ENCODE measurements at regions not wholly inside any gene's neighbourhood (a gene's known extent, or its start where the extent isn't known, plus 50 kb on each side); places are given as distances from the start of the nearest gene placed in this dataset.
"Not testable (repeated sequence)": the region's sequence is repeated elsewhere in the genome, so short reads cannot be mapped to it uniquely, and the experiment has no call there.

DNA sequence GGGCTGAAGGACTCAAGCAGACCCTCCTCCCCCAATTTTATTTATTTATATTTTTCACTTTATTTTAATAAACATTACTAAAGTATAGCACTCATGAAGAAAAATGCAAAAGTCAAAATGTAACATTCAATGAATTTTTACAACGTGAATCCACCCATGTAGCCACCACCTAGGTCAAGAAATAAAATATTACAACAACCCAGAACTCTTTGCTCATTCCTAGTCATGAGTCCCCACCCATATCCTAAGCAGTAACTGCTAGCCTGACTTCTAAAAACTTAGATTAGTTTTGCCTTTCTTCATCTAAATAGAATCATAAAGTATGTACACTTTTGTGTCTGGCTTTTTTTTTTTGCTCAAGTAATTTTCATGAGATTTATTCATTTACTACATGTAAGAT, 86.9 kb upstream of the CRY1 start:
- H3K9me3 Mint-ChIP-seq, result peaks cover 2% of the 10 kb centered on the region
- H3K27me3 Mint-ChIP-seq (ENCODE audit: low read depth), result peaks cover 13% of the 10 kb centered on the region
- intact Hi-C loops (cut with micrococcal nuclease), result no loop called here
- CTCF ChIA-PET, result no interaction called here
- no peaks in the 10 kb centered on the region for H3K36me3 Mint-ChIP-seq (ENCODE audit: low read depth)
- H3K4me1 Mint-ChIP-seq (ENCODE audit: low read depth), result peaks cover 10% of the 10 kb centered on the region
- no peak for DNase-seq
- no peak overlapping the region for H3K4me3 Mint-ChIP-seq
- H3K27ac Mint-ChIP-seq, result no peak overlapping the region

DNA sequence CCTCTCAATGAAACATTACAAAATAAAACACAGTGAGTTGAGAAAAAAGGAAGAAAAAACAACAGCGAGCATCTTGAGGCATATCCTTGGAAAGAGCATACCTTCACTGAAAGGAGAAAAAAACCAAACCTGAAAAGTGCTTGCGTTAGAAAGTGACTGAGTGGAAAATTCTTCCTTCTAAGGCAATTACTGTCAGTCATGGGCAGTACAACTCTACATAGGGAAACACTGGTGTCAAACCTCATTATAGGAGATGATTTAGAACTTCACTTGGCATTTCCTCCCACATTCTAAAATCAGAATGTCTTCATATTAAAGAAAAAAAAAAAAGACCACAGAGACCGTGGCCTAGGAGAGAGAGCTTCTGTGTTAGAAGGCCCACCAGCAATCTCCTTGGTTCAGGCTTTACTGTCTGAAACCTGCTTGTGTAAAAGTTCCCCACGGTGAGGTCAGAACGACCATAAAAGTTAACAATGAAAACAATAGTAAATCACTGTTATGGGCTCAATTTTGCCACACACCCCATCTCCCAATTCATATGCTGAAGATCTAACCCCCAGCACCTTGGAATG, 91.1 kb upstream of the CRY1 start:
- Mint-ChIP-seq H3K36me3 (ENCODE audit: low read depth) (no peaks in the 10 kb centered on the region), H3K4me3 (no peak overlapping the region), H3K9me3 (peaks cover 9% of the 10 kb centered on the region), H3K27me3 (ENCODE audit: low read depth) (peaks cover 14% of the 10 kb centered on the region), H3K4me1 (ENCODE audit: low read depth) (peaks cover under 1% of the 10 kb centered on the region), H3K27ac (no peak overlapping the region)
- CTCF ChIA-PET, result no interaction called here
- no peak for DNase-seq
- intact Hi-C loops (cut with micrococcal nuclease), result no loop called here

DNA sequence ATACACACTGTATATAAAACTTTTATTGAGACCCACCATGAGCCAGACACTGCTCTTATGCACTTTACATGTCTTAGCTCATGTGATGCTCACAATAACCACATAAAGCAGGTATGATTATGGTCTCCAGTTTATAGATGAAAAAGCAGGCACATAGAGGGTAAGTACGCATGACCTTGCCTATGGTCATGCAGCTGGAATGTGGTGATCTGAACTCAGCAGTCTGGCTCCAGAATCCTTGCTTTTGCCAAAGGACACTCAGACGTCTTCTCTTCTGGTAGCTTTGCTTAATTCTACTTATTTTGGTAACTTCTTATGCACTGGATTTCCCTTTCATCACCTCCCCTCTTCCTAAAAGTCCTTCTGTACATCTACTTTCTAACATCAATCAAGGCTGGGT, 103.3 kb upstream of the CRY1 start:
- no peaks in the 10 kb centered on the region for H3K36me3 Mint-ChIP-seq (ENCODE audit: low read depth)
- intact Hi-C loops (cut with micrococcal nuclease), result no loop called here
- no peak overlapping the region for H3K4me3 Mint-ChIP-seq
- no peak for DNase-seq
- H3K4me1 Mint-ChIP-seq (ENCODE audit: low read depth), result no peaks in the 10 kb centered on the region
- H3K9me3 Mint-ChIP-seq, result peaks cover 4% of the 10 kb centered on the region
- H3K27ac Mint-ChIP-seq, result no peak overlapping the region
- CTCF ChIA-PET, result interaction anchor here (1.1 kb wide), 1 partner anchor 66 kb away, joined by 3 read pairs; no protein-coding TSS in a partner anchor
- H3K27me3 Mint-ChIP-seq (ENCODE audit: low read depth), result peaks cover 5% of the 10 kb centered on the region

DNA sequence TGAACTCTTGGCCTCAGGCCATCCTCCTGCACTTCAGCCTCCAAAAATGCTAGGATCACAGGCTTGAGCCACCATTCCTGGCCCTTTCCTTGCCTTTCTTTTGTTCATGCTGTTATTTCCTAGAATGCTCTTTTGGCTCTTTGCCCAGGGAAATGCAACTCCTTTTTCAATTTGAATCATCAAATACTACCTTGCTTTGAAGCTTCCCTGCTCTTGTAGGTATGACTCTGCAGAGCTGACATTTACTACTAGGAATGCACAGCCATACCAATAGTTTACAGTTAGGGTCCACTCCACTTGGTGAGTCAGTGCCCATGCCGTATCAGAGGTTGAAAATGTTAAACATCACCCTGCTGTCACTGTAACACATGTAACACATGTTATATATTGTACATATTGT, 107.0 kb upstream of the CRY1 start:
- peaks cover 5% of the 10 kb centered on the region for H3K27me3 Mint-ChIP-seq (ENCODE audit: low read depth)
- no peak overlapping the region for H3K4me3 Mint-ChIP-seq
- H3K36me3 Mint-ChIP-seq (ENCODE audit: low read depth), result no peaks in the 10 kb centered on the region
- no peaks in the 10 kb centered on the region for H3K9me3 Mint-ChIP-seq
- CTCF ChIA-PET, result interaction anchor here (0.9 to 1.2 kb wide), 2 partner anchors 23 to 69 kb away, joined by 3 to 4 read pairs; no protein-coding TSS in a partner anchor
- peak; percentile 7 for DNase-seq
- no peaks in the 10 kb centered on the region for H3K4me1 Mint-ChIP-seq (ENCODE audit: low read depth)
- intact Hi-C loops (cut with micrococcal nuclease), result no loop called here
- no peak overlapping the region for H3K27ac Mint-ChIP-seq

DNA sequence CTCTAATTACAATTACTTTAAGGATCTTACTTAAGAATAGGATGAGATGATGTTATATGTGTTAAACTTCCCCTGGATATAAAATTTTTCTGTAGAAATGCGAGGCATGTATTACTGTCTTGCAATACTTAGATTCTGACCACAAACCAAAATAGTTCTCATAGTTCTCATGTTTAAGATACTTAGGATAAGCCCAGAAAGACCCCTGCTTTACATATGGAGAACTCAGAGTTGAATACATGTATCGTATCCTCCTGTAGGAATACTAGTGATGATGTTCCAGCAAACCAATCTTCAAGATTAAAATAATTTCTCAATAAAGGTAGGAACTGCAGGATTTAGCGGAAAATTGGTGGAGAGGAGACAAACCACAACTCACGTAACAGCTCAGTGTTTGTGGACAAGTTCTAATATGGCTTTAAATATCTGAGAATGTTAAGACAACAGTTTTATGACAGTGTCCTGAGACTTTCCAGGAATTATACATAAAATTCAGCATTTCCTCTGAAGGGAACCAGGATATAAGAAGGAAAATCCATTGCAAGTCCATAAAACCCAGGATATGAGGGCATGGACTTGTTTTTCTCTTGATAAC, 114.7 kb upstream of the CRY1 start:
- Mint-ChIP-seq H3K9me3 (no peaks in the 10 kb centered on the region), H3K27ac (no peak overlapping the region), H3K4me1 (ENCODE audit: low read depth) (no peaks in the 10 kb centered on the region), H3K36me3 (ENCODE audit: low read depth) (no peaks in the 10 kb centered on the region), H3K4me3 (no peak overlapping the region), H3K27me3 (ENCODE audit: low read depth) (peaks cover 3% of the 10 kb centered on the region)
- CTCF ChIA-PET, result no interaction called here
- intact Hi-C loops (cut with micrococcal nuclease), result no loop called here
- DNase-seq, result no peak

DNA sequence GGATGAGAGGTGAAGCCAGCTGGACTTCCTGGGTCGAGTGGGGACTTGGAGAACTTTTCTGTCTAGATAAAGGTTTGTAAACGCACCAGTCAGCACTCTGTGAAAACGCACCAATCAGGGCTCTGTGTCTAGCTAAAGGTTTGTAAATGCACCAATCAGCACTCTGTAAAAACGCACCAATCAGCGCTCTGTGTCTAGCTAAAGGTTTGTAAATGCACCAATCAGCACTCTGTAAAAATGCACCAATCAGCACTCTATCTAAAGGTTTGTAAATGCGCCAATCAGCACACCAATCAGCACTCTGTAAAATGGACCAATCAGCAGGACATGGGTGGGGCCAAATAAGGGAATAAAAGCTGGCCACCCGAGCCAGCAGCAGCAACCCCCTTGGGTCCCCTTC, 116.4 kb upstream of the CRY1 start:
- CTCF ChIA-PET, result interaction anchor here (0.6 kb wide), 1 partner anchor 13 kb away, joined by 5 read pairs; no protein-coding TSS in a partner anchor
- H3K4me3 Mint-ChIP-seq; H3K4me1 Mint-ChIP-seq (ENCODE audit: low read depth); intact Hi-C loops (cut with micrococcal nuclease); H3K27me3 Mint-ChIP-seq (ENCODE audit: low read depth); H3K9me3 Mint-ChIP-seq; H3K27ac Mint-ChIP-seq; H3K36me3 Mint-ChIP-seq (ENCODE audit: low read depth); DNase-seq: not testable (repeated sequence)

DNA sequence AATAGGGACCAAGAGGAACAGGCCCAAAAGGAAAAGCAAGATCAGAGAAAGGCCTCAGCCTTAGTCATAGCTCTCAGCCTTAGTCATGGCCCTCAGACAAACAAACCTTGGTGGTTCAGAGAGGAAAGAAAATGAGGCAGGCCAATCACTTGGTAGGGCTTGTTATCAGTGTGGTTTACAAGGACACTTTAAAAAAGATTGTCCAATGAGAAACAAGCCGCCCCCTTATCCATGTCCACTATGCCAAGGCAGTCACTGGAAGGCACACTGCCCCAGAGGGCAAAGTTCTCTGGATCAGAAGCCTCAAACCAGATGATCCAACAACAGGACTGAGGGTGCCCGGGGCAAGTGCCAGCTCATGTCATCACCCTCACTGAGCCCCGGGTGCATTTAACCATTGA, 121.0 kb upstream of the CRY1 start:
- peak; percentile 28 for DNase-seq
- H3K4me1 Mint-ChIP-seq (ENCODE audit: low read depth); H3K4me3 Mint-ChIP-seq; H3K27ac Mint-ChIP-seq; H3K36me3 Mint-ChIP-seq (ENCODE audit: low read depth); H3K9me3 Mint-ChIP-seq; H3K27me3 Mint-ChIP-seq (ENCODE audit: low read depth); intact Hi-C loops (cut with micrococcal nuclease): not testable (repeated sequence)
- CTCF ChIA-PET, result interaction anchor here (0.7 kb wide), 1 partner anchor 43 kb away, joined by 4 read pairs; no protein-coding TSS in a partner anchor

DNA sequence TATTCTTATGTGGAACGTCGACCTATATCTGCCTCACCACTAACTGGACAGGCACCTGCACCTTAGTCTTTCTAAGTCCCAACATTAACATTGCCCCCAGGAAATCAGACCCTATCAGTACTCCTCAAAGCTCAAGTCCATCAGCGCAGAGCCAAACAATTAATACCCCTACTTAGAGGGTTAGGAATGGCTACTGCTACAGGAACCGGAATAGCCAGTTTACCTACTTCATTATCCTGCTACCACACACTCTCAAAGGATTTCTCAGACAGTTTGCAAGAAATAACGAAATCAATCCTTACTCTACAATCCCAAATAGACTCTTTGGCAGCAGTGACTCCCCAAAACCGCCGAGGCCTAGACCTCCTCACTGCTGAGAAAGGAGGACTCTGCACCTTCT, 123.1 kb upstream of the CRY1 start:
- H3K4me3 Mint-ChIP-seq; DNase-seq; H3K27ac Mint-ChIP-seq; H3K4me1 Mint-ChIP-seq (ENCODE audit: low read depth); H3K9me3 Mint-ChIP-seq; intact Hi-C loops (cut with micrococcal nuclease); H3K36me3 Mint-ChIP-seq (ENCODE audit: low read depth); CTCF ChIA-PET: not testable (repeated sequence)
- peaks cover 10% of the 10 kb centered on the region for H3K27me3 Mint-ChIP-seq (ENCODE audit: low read depth)

DNA sequence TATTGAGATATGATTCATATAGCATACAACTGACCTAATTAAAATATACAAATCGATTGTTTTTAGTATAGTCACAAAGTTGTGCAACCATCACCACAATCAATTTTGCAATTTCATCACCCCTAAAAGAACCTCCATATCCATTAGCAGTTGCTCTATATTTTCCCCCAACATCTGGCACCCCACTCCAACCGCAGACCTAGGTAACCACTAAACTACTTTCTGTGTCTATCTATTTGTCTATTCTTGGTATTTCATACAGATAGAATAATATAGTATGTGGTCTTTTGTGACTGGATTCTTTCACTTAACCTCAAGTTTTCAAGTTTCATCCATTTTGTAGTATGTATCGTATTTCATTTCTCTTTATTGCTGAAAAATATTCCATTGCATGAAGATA, 126.0 kb upstream of the CRY1 start:
- Mint-ChIP-seq H3K9me3 (no peaks in the 10 kb centered on the region), H3K4me1 (ENCODE audit: low read depth) (peaks cover 2% of the 10 kb centered on the region), H3K4me3 (no peak overlapping the region), H3K27me3 (ENCODE audit: low read depth) (peaks cover 13% of the 10 kb centered on the region), H3K27ac (no peak overlapping the region), H3K36me3 (ENCODE audit: low read depth) (no peaks in the 10 kb centered on the region)
- intact Hi-C loops (cut with micrococcal nuclease), result no loop called here
- DNase-seq, result no peak
- CTCF ChIA-PET, result no interaction called here

DNA sequence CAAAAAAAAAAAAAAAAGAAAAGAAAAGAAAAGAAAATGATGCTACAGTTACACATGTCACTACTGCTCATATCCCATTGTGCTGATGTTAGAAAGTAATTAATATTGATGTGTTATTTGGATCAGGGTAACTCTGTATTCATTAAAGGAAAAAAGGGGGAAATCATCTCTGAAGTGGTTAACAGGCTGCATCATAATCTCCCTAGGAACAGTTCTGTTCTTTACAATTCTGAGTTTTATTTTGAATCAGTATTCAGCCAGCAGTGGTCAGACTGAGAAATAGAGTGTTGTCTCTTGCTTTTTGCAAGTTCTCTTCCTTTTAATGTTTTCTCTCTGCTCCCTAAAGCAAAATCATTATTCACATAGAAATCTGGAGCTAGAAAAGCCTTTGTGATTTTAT, 128.6 kb upstream of the CRY1 start:
- Mint-ChIP-seq H3K27ac (no peak overlapping the region), H3K36me3 (ENCODE audit: low read depth) (no peaks in the 10 kb centered on the region)

DNA sequence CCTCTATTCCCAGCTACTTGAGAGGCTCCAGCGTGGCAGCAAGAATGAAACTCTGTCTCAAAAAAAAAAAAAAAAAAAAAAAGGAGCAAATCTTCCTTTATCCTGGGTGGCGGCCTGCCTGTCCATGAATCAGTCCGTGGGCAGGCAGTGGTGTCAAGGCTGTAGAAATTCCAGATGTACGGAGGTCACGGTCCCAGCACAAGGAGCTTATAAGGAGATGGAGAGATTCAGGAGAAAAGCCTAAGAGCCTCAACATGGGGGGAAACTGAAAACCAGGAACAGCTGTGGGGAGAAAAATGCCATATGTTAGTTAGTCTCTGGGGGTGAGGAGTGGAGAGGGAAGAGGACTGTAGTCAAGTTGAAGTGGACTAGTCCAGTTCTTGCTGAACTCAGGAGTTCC, 130.5 kb upstream of the CRY1 start:
- CTCF ChIA-PET, result interaction anchor here (0.6 to 1.2 kb wide), 3 partner anchors 13 to 360 kb away, joined by 3 to 4 read pairs (median 4); no protein-coding TSS in a partner anchor
- intact Hi-C loops (cut with micrococcal nuclease), result loop anchor here (5.0 kb wide), 1 partner anchor 178 kb away; no protein-coding TSS in a partner anchor
- no peak for DNase-seq
- no peaks in the 10 kb centered on the region for H3K36me3 Mint-ChIP-seq (ENCODE audit: low read depth)
- no peak overlapping the region for H3K27ac Mint-ChIP-seq
- H3K4me1 Mint-ChIP-seq (ENCODE audit: low read depth), result peaks cover 2% of the 10 kb centered on the region
- no peaks in the 10 kb centered on the region for H3K9me3 Mint-ChIP-seq
- H3K27me3 Mint-ChIP-seq (ENCODE audit: low read depth), result peaks cover 13% of the 10 kb centered on the region
- H3K4me3 Mint-ChIP-seq, result no peak overlapping the region

More for the DNA sequence above, 128.6 kb upstream of the CRY1 start:
- H3K4me1 Mint-ChIP-seq (ENCODE audit: low read depth), result peaks cover 2% of the 10 kb centered on the region
- DNase-seq, result no peak
- H3K9me3 Mint-ChIP-seq, result no peaks in the 10 kb centered on the region
- H3K27me3 Mint-ChIP-seq (ENCODE audit: low read depth), result peaks cover 13% of the 10 kb centered on the region
- intact Hi-C loops (cut with micrococcal nuclease), result loop anchor here (5.0 kb wide), 1 partner anchor 180 kb away; no protein-coding TSS in a partner anchor
- H3K4me3 Mint-ChIP-seq, result no peak overlapping the region
- CTCF ChIA-PET, result interaction anchor here (0.7 kb wide), 1 partner anchor 99 kb away, joined by 3 read pairs; no protein-coding TSS in a partner anchor

DNA sequence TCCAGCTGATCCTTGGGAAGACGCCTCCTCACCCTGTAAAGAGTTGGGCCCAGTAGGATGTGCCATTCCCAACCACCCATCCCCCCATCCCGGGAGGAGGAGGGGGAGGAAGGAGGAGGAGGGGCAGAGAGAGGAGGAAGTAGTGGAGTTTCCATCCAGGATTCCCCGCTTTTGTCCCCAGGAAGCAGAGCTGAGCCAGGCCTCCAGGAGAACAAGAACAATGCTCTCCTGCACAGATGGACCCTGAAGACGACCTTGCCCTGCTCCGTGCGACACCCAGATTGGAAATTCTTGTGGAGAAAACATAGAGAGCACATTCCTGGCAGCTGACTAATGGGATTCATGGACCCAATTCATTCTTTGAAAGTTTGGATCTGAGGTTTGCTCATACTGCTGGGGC, 132.3 kb upstream of the CRY1 start:
- Mint-ChIP-seq H3K4me1 (ENCODE audit: low read depth) (peaks cover 2% of the 10 kb centered on the region), H3K4me3 (no peak overlapping the region), H3K27ac (no peak overlapping the region), H3K27me3 (ENCODE audit: low read depth) (peaks cover 12% of the 10 kb centered on the region), H3K36me3 (ENCODE audit: low read depth) (no peaks in the 10 kb centered on the region), H3K9me3 (no peaks in the 10 kb centered on the region)
- intact Hi-C loops (cut with micrococcal nuclease), result no loop called here
- DNase-seq, result no peak
- CTCF ChIA-PET, result interaction anchor here (0.7 kb wide), 1 partner anchor 574 kb away, joined by 3 read pairs; no protein-coding TSS in a partner anchor

DNA sequence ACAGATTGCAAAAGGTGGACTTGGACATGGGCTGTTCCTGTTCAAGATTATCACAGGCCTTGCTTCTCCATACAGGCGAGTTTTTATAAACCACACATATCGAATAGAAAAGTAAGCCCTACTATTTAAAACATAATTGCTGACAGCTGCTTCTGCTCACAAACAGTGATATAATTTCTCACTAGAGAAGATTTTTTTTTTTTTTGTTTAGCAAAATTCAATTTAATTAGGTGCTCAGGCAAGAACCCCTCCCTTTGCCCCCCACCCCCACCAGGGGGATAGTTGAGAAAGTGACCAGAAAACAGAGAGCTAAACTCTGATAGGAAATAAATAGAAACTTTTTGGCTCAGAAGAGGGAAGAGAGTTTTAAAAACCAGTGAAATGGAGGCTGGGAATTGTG, 132.8 kb upstream of the CRY1 start:
- no peaks in the 10 kb centered on the region for H3K36me3 Mint-ChIP-seq (ENCODE audit: low read depth)

More for the DNA sequence above, 132.8 kb upstream of the CRY1 start:
- intact Hi-C loops (cut with micrococcal nuclease), result no loop called here
- Mint-ChIP-seq H3K27ac (no peak overlapping the region), H3K4me1 (ENCODE audit: low read depth) (peaks cover 2% of the 10 kb centered on the region), H3K4me3 (no peak overlapping the region), H3K9me3 (no peaks in the 10 kb centered on the region), H3K27me3 (ENCODE audit: low read depth) (peaks cover 10% of the 10 kb centered on the region)
- no peak for DNase-seq
- CTCF ChIA-PET, result no interaction called here

Measured in activated naive CD4-positive, alpha-beta T cell treated with anti-CD3 and anti-CD28 coated beads for 36 hours (primary cell).